Stimulated activated CD4-positive, alpha-beta T cell treated with anti-CD3 and anti-CD28 coated beads, Interleukin-12 subunit alpha, Interleukin-12 subunit beta, amount 100 ng/mL, for 24 hours (primary cell): ENCODE measurements at regions not wholly inside any gene's neighbourhood (a gene's known extent, or its start where the extent isn't known, plus 50 kb on each side); places are given as distances from the start of the nearest gene placed in this dataset.

ENCODE experiments used
- DNase-seq, 2 experiments: peaks; one replicate each; pipeline ENCODE4 v3.0.0-alpha.2; 2020; ENCODE audit warnings: low read depth in 2 of 2

DNA sequence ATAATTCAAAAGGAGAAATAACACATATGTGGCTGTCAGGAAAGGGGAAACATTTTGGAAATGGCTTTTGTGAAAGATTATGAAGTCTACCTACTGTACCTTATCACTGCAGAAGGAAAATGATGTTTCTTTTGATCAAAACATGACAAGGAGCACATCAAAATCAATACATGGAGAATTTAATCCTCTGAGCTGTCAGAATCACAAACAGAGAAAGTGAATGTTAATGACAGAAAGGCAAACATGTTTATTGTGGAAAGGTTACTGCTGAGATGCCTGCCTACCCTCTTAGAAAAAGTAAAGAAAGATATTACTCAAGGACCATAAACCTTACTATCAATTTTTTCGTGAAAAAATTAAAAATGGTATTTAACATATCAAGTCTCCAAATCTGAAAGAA lies 794.5 kb upstream of the GYPC start:
- DNase-seq = no peak

DNA sequence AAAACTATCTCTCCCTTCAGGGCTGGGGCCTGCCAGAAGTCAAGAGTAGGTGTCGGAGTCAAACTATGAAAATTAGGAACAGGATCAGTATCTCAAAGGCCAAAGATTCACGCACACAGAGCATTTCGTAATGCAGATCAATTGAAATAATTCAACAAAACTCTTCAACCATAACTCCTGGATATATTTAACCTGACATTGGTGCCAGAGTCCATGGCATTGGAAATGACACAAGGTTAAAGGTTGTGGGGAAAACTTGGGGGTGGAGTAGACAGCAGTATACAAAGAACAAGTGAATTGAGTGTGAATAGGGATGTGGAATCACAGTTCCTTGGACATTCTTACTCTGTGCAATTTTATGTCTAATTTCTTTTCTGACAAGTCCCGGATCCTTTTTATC lies 788.0 kb upstream of the GYPC start:
- no peak for DNase-seq

DNA sequence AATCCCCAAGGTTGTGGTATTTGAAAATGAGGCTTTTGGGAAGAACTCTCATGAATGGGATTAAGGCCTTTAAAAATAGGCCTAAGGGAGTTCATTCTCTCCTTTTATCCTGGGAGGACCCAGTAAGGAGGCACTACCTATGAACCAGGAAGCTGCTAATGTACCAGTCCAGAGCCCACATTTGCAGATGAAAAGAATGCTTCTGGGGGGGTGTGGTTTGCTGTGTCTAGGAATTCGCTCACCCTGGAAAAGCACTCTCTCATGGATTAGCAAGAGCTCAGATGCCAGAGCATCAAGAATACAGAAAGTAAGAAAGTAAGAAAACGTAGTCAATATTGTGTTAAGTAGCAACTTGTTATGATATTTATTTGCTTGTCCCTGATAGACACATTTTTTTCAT lies 785.7 kb upstream of the GYPC start:
- DNase-seq = no peak

DNA sequence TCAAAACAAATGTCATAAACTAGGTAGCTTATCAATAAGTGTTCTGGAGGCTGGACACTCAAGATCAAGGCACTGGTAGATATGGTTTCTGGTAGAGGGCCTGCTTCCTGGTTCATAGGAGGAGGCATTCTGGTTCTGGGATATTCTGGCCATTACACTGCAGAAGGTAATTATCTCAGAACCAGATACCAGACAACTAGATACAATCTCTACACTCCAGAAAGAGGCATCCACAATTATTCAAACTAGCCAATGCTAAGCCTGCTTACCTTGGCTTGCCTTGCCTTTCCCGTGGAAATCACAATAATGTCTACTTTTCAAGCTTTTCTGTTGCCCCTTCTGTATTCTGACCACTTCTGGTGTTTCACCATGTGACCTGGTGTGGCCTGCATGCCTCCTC lies 785.2 kb upstream of the GYPC start:
- no peak for DNase-seq

DNA sequence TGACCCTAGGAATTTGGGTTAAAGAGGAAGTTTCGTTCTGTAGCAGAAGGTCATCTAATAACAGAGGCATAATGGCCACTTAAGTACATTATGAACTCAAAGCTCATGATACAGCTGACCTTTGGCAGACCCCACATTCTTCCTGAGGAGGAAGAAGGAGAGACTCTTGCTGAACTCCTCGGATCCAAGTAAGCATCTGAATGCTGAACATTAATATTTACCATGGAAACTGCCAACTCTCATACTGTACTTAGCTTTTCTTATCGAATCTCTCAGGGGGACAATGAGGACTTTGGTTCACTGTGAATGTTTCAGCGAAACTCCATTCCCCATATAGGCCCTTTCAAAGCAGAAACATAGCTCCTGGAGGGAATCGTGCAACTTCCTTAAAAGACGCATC lies 781.4 kb upstream of the GYPC start:
- DNase-seq = no peak

DNA sequence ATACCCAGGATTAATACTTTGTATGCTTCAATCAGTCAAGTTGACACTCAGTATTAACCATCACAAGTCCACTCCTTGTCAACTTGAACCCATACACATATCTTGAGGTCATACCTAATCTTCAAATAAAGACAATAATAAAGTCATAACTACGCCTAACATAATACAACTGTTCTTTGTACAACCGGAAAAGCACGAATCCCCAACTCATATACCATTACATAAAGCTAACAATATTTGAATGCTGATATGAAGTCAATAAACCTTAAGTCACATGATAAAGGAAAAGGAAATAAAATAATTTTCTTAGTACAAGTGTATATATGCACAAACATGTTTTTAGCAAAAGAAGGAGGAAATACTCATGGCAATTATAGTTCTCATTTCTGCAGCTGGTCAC lies 770.6 kb upstream of the GYPC start:
- DNase-seq = no peak

DNA sequence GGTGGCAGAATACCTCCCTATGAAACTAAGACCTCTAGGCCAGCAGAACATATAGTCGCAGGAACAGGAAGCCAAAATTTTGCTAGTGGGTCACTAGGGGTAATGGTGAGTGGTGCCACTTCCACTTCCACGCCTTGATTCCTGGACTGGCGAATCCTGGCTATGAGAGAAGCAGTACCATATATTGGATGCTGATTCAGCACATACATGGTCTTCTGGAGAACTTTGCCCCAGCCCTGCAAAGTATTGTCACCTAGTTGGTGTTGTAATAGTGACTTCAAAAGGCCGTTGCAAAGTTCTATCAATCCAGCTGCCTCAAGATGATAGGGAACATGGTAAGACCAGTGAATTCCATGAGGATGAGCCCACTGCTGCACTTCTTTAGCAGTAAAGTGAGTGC lies 769.8 kb upstream of the GYPC start:
- no peak for DNase-seq

DNA sequence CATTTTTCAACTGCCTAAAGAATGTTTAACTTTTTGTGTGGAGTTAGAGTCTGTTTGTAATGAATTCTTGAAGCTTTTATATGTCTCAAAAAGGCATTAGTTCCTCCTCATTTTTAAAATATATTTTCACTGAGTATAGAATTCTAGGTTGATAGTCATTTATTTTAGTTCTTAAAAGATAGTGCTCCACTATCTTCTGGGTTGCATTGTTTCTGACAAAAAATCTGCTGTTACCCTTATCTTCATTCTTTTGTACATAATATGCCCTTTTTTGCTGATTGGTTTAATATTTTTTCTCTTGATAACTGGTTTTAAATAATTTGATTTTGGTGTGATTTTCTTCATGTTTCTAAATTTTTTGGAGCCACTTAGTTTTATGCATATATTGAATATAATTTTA lies 754.7 kb upstream of the GYPC start:
- no peak for DNase-seq

DNA sequence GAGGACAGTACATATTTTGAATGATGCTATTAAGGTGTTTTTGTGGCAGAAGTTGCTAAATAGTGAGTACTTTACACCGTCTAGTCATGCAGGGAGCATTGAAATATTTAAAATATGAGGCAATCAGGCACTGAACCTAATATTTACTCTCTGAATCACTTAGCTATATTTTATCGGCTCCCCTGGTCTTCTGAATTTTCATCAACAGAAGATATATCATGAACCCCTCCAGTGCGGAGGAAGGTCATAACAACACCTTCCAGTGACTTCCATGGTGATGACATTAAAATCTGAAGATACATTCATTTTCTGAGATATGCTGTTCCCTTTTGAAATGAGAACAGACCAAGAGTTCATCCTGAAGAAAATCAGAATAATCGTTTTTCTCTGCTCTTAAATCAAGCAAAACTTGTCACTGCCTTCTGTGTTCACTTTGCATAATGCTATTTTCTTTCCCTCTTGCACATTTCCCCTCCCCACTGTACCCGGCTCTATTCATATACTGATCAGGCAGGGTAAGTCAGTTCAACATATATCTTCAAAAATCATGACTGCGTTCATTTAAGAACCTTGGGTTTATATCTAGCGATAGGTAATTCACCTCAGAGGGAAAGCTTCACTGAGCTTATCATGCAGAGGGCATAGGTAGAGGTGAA lies 729.9 kb upstream of the GYPC start:
- no peak for DNase-seq

DNA sequence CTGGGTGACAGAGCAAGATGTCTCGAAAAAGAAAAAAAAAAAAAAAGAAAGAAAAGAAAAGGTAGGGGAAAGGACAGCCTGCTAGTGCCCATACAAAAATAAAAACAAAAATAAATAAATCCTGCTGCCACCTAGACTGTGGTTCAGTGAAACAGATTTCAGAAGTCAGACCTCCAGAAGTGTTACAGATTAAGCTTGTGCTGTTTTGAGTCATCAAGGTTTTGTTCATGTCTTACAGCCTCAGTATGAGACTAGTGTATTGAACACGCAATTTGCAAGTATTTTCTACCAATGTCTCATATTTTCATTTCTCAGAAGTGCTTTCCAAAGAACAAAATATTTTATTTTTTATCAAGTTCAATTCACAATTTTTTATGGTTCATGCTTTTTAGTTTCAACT lies 720.4 kb upstream of the GYPC start:
- DNase-seq = no peak

DNA sequence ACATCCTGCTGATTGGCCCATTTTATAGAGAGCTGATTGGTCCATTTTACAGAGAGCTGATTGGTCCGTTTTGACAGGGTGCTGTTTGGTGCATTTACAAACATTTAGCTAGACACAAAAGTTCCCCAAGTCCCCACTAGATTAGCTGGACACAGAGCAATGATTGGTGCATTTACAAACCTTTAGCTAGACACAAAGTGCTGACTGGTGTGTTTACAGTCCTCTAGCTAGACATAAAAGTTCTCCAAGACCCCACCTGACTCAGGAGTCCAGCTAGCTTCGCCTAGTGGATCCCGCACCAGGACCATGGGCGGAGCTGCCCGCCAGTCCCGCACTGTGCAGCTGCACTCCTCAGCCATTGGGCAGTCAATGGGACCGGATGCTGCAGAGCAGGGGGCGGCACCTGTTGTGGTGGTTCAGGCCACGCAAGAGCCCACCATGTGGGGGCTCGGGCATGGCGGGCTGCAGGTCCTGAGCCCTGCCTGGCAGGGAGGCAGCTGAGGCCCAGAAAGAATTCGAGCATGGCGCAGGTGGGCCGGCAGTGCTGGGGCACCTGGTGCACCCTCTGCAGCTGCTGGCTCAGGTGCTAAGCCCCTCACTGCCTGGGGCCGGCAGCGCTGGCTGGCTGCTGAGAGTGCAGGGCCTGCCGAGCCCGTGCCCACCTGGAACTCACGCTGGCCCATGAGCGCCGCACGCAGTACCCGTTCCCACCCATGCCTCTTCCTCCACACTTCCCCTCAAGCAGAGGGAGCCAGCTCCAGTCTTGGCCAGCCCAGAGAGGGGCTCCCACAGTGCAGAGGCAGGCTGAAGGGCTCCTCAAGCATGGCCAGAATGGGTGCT lies 713.2 kb upstream of the GYPC start:
- no peak for DNase-seq

DNA sequence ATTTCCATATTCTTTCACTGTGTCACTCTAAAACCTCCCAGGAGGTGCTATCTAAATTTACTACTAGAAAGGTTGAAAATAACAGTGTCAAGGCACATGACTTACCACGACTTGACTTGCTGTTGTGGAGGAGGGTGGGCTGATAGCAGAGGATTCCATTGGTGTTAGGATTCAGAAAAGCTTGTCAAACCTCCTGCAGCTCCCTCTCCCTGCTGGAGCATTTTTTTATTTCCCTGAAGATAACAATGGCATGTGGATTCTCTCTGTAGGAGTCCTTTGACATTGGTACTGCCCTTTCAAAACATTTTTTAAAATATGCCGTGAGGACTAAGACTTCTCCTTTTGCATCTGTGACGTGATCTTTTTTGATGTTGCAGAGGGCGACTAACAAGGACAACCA lies 696.9 kb upstream of the GYPC start:
- no peak for DNase-seq

DNA sequence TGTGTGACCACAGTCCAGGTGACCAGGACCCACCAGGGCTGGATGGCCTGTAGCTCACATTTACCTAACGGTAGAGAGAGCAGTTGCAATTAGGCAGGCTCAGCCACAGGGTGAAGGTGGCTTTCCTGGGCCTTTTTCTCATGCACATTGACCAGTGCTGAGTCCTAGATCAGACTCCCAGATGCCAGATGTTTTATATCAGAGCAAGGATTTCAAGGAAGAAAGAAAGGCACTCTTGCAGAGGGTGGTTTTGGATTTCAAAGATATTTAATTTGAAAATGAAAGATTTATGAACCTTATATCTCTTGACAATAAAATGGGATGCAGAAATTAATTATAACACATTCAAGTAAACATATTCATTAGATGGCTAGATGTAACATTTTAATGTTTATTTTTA lies 694.2 kb upstream of the GYPC start:
- no peak for DNase-seq

DNA sequence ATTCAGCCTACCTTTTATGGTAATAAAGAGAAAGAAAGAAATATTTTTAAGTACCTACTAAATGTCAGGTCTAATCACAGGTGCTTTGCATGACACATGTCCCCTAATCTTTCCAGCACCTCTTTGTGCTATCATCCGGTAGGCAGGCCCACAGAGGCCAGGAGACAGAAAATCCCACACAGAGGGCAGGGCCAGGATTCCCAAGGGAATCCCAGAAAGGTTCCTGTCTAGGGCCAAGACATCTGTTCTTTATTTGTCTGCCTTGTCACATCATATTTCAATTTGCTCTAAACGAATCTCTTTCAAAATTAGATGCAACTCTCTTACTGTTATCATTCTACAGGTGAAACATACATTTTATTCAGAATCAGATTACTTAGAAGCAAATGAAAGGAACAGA lies 676.1 kb upstream of the GYPC start:
- DNase-seq = no peak

DNA sequence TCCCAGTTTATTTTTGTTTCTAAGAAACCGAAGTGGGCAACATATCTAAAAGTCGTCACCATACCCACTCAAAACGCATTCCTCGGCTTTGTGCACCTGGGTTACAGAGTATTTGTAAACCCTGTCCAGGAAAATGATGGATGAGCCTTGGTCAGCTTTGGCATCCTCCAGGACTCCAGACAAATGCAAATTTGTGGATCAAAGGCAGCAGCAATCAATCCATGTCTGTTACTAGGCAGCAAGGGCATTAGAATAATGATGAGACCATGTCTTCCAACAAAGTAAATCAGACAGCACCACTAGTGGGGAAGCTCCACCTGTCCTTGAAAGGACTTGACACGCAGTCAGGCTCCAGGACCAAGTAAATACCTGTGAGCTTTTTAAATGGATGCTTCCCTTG lies 672.6 kb upstream of the GYPC start:
- DNase-seq = no peak

DNA sequence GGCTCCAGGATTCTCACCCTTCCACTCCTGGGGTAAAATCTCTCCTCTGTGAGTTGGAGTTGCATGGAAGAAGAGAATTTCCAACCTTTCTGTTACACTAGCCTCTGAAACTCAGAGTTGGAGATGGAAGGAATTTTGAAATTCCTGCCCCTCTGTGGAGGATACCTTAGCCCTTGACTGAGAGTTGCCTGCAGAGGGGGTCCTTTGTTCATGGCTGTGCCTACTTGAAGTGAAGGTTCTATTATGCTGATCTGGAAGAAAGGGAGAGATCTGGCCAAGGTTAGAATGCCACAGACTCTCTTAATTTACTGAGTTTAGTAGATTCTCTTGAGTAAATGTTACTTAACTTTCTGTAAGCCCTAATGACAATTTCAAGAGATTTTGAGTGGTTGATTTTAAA lies 626.6 kb upstream of the GYPC start:
- no peak for DNase-seq

DNA sequence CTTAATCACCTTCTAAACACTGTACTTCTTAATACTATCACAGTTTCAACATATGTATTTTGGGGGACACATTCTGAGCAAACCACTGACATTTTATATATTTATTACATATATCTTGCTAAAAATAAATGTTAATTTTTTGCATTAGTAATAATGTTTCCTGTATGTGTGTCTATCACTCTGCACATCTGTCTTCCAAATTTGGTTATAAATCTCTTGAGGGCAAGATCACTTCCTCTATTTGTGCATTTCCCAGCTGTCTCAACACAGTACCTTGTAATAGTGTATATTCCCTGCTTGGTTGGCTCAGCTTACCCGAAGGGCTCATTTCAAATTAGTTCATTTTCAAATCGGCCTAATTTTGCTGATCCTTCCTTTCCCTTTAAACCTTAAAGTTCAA lies 617.1 kb upstream of the GYPC start:
- no peak for DNase-seq

DNA sequence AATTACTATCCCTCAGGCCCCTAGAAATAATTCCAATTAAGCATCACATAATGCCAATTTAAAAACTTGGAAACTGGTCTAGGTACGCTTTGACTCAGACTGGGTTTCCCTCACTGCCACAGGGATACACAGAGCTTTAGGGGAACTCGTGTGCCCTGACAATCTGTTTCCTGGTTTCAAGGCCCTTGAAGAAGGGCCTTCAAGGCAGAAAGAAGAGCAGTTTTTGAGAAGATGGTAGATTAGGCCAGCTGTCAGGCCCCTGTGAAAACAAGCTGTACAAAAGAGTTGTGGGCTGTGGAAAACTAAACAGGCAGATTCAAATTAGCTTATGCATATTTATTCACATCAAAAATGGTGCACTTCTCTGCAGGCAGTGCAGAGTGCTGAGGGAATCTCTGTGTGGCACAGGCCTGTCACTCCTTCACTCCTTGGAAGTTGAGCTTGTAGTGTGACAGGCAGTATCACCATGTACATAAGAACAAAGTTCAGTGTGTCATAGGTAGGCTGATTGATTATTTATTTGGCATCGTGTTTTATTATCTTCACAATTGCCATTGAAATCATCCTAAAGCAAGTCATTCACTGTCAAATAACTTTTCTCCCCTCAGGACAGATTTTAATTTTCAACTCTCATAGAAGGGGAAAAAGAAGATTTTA lies 614.4 kb upstream of the GYPC start:
- DNase-seq = no peak

DNA sequence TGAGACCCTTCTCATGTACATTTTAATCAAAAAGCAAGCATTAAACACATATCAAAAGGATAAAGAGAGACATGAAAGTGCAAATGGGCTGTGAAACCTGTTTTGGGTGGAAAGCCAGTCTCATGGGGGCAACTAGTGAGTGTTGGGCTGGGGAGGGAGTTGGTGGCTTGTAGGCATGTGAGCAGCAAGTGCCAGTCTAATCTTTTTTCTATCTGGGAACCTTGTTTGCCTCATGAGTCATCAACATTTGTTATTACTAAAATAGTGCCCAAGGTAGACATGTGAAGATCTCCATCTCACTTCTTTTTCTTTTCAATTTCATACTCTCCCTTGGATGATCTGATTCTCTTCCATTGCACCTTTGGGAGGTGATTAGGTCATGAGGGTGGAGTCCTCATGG lies 613.9 kb upstream of the GYPC start:
- no peak for DNase-seq

DNA sequence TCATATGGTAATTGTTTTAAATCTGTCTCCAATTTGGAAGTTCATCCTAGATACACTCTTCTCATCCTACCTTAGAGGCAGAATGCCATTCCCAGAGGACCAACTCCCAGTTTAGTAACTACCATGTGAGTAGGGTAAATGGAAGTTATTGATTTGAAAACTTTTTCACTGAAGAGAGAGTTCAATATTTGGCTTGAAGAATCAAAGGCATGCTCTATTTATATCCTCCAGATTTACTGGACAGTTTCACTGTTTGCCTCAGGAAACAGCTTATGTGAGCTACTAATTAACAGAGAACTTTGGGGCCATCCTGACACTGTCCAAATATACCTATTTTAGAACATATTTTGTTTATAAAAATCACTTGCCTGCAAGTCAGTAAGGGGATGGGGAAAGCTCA lies 607.2 kb upstream of the GYPC start:
- DNase-seq = no peak

DNA sequence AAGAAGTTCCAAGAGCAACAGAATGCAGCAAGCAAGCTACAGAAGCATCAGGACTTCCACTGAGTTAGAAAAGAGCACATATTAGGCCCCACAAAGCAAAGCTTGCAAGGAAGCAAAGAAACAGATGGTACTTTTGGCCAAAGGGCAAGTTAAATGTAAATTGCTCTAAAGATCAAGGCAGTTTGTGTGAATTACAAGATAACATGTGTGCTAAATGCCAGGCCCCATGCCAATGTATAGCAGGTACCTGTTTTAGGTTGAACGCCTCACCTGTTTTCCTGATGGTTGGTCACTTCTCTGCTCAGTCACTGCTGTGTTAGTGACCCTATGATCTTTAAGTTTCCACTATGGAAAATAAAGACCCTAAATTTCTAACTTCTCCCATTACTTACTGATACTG lies 606.5 kb upstream of the GYPC start:
- DNase-seq = no peak

DNA sequence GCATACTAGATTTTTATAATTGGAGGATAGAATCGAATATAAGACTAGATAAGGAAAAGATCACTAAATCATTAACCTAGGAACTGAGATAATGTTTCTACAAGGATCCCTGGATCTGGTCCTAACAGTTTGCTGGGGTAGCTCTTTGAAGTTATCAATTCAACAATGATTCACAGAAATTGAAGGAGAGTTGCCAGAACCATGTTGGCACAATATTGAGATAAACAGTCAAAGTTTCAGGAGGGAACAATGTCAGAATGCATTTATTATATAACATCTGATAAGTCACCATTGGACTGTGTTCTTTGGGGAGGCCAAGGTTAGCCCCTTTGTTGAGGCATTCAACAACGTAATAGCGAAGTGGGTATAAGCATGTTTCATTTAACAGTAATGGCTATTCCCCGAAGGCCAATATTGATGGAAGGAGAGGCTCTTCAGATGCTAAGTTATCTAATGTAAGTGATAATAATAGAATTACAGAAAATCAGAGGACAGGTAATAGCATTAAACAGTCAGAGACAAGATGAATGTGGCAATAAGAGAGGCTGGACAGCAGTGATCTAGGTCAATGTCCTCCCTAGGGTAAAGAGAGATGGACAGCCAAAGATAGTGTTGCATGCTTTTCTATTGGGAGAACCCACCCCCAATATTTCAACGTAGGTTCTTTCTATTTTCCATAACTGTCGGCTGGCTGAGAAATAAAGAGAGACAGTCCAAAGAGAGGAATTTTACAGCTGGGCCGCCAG lies 604.8 kb upstream of the GYPC start:
- DNase-seq = no peak
